HG03103 (cell line): ENCODE measurements at regions not wholly inside any gene's neighbourhood (a gene's known extent, or its start where the extent isn't known, plus 50 kb on each side); places are given as distances from the start of the nearest gene placed in this dataset.
"Not testable (repeated sequence)": the region's sequence is repeated elsewhere in the genome, so short reads cannot be mapped to it uniquely, and the experiment has no call there.

Source experiments
- ATAC-seq: cut with Tn5 transposase; IDR thresholded peaks from one replicate; pipeline ENCODE4 v1.9.1; 2021; ENCODE audit warnings: low read depth; ENCODE audit not compliant: unreplicated experiment

DNA sequence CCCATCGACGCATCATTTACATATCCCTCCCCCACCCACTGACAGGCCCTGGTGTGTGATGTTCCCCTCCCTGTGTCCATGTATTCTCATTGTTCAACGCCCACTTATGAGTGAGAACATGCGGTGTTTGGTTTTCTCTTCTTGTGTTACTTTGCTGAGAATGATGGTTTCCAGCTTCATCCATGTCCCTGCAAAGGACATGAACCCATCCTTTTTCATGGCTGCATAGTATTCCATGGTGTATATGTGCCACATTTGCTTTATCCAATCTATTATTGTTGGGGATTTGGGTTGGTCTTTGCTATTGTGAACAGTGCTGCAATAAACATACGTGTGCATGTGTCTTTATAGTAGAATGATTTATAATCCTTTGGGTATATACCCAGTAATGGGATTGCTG is 243.3 kb downstream of the TTC6 start:
- not testable (repeated sequence) for ATAC-seq

DNA sequence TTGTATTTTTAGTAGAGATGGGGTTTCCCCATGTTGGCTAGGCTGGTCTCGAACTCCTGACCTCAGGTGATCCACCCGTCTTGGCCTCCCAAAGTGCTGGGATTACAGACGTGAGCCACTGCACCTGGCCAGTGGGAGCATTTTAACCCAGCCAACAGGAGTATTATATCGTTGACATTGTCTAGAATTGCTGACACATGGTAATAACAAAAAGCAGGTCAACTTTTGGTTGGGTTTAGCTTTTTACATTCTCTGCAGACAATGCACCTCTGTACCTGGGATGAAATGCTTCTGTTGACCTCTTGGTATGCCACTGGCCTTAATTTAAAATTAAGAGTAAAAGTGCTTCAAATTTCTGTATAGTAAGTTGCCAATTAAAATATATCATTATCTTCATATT is 245.6 kb downstream of the TTC6 start:
- not testable (repeated sequence) for ATAC-seq

DNA sequence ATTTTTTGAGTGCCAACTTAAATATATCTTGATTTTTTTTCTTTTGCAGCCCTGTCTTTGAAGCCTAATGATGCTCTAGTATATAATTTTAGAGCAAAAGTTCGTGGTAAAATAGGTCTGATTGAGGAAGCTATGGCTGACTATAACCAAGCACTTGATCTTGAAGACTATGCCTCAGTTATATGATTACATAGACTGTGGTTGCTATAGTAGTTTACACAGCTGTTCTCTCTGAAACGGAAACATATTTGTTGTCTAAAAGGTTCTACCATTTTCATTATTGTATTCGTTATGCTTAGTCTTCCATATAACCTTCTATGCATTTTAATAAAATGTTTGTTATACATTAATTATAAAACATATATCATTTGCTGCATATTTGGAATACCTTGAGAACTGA is 246.7 kb downstream of the TTC6 start:
- ATAC-seq = no peak

DNA sequence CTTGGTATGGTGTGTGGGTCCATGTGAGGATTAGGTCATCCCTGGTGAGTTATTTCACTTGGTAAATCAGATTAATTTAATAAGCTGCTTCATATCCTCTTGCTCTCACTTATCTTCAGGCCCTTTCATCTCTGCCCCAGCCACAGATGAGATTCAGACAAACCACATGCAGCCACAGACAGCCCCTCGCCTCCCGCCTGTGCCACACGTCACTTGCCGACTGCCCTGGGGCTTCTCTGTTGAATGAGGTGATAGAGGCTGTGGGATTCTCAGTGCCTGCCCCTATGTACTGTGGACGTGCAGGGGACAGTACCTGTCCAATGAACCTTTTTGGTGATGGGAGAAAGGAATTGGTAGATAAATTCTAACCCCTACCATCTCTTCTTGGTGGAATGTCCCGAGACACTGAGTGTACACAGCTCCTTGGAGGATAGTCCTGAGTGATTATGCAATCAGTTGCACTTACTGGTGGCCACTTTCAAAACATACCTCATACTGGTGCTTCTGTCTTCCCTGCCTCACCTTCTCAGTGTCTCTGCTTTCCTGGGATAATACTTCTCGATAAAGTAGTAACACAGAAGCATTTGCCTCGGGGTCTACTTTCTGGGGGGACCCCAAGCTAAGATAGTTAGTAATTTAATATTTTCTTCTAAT is 248.7 kb downstream of the TTC6 start:
- ATAC-seq = no peak

DNA sequence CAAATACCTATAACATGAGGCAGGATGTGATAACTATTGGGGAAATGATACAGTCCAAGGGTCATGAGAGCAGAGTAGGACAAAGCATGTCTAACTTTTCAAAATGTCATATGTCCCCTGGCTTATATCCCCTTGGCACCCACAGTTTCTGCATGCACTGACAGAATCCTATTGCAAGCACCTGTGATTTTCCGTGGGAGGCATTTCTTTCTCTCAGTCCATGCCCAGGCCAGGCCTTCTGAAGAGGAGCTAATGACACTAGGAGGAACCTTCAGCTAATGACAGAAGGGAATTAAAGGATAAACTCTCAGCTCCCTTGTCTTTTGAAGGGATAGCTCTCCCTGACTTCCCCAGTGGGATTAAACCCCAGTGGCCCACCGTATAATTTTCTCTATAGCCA is 249.2 kb downstream of the TTC6 start:
- ATAC-seq = no peak

DNA sequence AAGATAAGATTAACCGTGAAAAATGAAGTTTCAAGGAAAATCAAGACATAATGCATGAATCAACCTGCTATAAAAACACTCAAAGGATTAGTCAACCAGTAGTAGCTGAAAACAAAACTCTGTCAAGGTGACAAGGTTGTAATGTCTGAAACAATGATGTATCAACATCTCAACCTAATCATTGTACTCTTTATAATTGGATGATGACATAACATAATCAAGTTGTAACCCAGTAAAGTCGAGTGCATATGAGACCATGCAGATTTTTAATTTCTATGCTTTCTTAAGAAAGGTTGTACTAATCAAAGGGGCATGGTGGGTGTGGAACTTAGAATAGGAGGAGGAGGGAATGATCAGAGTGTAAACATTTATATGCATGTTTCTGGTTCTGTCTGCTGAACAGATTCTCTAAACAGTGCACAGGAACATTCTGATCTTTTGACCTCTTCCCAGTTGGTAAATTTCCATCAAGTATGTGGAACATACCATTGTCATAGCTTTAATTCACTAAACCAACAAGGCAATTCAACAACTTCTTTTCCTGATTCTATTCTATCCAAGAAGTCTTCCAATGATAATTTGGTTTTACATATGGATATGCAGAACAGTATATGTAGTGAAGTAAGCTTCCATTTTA is 253.7 kb downstream of the TTC6 start:
- no peak for ATAC-seq

DNA sequence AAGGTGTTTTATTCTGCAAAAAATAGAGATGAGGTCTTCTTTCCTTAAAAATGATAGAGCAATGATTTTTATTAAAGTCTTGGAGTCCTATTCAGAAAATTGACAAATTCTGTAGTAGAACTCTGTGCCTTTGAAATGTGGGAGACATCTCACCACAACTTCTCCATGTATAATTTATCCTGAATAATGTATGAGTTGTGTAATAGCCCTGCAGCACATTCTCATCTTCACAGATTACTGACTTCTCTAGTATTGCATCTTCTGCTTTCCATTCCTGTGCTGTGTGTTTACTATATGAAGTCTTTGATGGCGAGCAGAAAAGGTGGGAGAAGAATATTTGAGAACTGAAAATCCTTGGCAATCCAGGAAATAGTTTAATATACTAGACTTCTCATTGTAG is 255.6 kb downstream of the TTC6 start:
- ATAC-seq = no peak

DNA sequence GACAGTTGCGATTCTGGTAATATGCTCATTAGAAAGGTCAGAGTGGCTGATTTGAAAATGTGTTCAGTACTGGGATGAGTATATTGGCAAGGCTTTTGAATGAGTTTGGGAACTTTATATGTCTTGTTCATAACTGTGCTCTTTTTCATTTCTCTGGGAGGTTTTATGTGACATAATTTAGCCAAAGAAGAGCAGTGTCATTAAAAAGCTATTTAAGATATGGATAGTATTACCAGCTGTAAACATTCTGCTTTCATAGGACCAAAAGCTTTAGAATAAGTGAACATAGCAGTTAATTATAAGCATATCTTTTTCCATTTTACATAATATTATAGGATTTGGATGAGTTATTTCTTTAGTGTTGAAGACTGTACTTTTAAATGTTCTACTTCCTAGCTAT is 260.4 kb downstream of the TTC6 start:
- no peak for ATAC-seq

DNA sequence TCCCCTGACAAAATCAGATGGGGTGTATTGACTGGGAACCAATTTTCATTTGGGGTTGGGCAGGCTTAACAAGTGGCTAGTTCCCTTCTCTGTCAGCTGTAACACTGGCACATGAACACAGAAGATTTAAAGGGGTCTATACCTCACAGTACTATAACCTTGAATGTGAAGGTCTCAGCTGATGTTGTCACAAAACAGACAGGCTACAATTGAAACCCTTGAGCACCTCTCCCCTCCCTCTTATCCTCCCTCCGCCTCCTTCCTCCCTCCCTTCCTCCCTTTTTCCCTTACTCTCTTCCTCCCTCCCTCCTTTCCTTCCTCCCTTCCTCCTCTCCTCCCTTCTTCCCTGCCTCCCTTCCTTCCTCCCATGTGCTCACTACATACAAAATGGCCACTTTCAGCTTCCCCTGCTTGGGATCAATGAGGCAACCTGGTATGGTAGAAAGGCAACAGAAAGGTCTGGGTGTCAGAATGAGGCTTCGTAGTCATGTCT is 262.4 kb downstream of the TTC6 start:
- no peak for ATAC-seq

DNA sequence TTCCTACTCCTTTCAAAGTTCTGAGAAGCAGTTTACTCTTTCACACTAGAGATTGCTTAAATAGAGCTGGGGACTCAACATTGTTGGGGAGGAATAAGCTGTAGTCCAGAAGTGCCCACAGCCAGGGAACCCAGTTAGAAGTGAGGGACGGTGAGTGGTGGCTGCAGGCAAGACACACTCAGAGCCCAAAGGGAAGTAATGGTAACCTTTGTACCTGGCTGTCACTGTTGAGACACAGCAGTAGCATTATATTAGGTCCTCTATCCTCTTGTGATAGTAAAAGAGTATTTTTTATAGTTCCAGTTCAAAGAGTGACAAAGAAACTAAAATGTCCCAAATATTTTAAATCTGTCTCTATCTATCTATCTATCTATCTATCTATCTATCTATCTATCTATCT is 263.3 kb downstream of the TTC6 start:
- ATAC-seq = no peak

DNA sequence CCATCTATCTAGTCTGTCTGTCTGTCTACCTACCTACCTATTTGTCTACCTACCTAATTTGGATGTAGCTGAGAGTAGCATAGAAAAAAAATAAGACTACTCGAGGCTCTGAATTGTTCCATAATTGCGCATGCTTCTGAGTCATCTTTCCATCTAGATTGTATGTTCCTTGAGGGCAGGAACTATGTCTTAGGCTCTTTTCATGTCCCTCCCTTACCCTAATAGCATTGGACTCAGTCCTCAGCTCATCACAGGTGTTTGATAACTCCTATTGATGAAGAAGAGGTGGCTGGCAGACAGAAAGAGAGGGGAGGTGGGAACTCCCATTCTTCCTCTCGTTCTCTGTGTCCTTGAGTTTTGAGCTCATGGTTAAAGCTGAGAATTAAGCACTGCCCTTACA is 263.7 kb downstream of the TTC6 start:
- no peak for ATAC-seq

DNA sequence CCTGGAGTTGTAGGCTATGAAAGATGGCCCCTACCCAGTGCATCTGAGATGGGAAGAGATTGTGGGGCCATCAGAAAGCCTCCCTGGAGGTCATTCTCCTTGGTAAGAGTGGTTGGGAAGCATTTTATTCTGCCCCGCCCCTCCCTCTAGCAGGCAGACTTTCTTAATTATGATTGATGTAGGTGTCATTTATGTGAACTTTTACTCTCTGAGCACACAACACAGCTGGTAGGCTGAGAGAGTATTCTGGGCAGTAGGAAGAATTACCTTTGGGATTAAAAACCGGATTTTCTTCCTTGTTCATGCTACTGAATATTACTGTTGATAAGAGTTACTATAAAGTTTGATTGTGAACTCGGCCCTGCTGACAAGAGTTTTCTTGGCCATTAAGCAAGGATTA is 266.8 kb downstream of the TTC6 start:
- ATAC-seq = no peak

DNA sequence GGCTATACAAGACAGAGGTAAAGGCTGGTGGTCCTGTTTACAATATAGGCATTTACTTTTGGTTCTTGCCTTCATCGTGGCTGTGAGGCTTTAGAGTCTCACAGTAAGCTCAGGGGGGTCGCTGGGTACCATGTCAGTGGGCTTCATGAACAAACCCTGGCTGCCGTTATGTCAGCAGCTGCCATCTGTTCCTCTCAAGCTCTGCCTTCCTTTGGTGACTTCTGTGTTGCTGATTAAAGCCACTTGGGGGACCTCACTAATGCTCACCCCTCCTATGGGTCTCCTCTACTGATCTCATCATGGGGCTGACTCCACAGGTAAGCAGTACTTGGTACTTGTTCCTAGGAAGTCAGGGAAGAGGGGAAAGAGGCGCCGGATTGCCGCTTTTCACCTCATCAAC is 268.7 kb downstream of the TTC6 start:
- no peak for ATAC-seq

DNA sequence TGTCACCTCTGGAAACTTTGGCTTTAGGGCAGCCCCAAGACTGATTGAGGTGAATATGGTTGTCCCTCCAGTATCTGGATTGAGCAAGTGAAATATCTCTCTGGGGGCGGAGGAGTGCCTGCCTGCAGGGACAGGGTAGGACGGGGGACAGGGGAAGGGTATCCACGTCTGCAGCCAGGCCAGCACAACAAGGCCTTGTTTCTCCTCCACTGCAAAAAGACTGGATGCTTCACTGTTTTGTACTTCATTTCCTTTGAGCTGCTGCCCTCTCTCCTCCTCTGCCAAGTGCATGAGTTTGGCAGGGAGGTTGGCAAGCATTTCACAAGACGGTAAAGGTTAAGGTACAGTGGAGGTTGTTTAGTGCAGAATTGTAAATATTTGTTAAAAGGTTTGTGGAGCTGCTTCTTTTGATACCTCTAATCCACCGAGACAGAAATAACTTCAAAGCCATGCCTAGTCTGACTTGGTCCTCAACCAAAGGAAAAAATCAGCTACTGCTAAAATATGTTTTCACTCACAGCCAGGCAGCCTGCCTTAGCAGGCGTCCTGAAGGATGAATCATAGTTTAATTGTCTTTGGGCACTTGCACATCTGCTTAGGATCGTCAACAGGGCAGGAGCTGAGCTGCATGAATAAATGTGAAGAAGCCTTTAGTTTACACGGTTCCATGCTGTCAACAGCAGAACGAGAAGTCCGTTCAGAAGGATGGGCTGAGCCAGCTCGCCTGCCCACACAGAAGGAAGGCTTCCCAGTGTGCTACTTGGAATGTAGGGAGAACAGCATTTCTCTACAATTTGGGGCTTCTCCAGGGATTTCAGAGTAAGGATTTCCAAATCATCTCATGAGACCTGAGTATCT is 269.7 kb downstream of the TTC6 start:
- ATAC-seq = no peak

DNA sequence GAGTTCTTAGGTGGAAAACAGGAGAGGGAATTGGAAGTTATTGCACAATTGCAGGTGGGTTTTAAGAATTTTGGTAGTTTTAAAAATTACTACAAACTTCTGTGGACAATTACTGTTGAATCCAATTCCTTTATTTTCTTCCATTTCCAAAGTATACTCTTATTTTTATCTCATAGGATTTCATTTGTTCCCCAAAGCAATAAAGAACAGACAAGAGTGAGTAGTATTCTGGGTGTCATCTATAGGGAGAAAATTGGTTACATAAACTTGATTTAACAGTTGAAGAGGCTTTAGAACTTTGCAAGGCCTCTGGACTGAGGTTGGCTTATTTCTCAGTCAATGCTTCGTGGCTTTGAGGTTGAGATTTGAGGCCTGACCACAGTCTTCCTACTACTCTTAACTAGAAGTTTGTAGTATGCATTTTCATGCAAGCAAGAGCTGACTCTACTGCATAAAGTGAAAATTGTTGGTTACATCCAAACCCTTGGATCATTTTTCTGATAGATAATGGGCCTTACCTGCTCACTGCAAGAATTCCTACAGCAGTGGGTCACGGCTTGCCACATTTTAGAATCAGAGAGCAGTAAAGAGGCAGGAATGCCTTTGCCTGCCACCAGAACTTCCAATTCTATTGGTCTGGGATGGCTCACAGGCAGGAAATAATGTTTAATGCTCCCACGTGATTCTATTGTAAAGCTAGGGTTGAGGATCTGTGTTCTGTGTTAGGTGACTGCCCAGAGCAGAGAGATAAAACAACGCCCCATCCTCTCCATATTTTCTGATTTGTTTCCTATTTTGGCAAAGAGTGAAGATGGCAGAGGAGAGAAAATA is 270.5 kb downstream of the TTC6 start:
- ATAC-seq = no peak

DNA sequence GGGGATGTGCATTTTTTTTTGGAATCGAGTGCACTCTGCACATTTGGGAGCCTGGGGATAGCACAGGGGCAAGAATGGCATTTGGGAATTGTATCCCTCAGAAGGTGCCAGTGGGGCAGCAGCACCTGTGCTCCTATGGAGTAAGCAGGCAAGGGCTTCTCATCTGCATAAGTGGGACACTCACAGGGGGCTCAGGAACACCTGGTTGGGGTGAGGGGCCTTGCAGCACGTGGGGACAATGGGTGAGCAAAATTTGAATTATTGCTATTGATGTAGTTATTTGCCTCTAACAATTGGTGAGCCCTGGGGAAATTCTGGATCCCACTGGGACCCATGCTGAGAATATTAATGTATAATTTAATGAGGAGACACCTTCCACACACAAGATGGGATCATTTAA is 274.2 kb downstream of the TTC6 start:
- no peak for ATAC-seq

DNA sequence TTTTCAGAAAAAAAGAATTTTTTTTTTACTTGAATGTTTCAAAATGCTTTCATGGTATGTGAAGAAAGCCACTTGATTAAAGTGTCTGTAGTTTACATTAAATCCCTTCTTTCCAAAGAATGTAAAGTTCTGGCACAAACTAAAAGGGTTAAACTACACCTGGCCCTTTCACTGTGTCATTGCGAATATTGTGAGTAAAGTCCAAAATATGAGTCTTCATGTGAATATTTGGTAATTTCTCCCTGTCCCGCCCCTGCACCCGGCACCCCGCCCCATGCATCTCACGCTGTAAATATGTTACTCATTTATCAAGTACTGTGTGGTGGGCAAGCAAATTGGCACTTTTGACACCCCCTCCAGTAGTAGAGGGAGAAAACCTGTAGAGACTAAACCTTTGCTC is 274.7 kb downstream of the TTC6 start:
- no peak for ATAC-seq

DNA sequence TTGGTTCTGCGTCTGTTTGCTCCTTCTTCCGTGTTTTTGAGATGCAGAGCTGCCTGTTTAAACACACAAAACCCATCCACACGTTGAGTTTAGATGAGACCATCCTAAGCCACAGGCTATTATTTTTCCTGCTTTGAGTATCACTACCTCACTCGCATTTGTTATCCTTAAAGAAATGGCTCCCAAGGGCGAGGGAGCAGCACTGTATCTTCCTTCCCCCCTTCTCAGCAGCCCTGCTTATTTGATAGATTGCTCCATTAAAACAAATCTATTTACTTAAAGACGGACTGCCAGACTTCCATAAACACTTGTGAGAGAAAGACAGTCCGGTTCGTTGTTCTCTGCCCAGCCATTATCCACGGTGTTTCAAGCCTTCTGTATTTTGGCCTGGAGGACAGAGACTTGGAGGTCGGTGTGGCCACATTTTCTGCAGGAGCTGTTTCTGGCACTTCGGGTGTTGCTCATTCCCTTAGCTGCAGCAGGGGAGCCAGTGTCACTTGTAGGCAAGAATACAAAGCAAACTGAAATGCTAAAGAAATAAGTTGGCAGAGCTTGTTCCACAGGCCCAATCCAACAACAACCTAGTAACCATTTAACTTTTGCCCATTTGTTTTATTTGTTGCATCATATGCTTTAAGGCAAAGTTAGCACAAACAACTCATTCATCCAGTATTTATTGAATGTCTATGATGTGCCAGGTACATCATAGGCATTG is 275.4 kb downstream of the TTC6 start:
- no peak for ATAC-seq

DNA sequence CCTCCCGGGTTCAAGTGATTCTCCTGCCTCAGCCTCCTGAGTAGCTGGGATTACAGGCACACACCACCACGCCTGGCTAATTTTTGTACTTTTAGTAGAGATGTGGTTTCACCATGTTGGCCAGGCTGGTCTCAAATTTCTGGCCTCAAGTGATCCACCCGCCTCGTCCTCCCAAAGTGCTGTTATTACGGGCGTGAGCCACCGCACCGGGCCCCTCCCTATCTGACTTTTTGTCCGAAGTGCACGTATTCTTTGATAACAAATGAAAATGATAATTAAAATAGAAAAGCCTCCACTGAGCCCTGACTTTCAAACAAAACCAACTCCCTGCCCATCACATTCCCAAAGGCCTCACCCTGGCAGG is 278.6 kb downstream of the TTC6 start:
- ATAC-seq = not testable (repeated sequence)

DNA sequence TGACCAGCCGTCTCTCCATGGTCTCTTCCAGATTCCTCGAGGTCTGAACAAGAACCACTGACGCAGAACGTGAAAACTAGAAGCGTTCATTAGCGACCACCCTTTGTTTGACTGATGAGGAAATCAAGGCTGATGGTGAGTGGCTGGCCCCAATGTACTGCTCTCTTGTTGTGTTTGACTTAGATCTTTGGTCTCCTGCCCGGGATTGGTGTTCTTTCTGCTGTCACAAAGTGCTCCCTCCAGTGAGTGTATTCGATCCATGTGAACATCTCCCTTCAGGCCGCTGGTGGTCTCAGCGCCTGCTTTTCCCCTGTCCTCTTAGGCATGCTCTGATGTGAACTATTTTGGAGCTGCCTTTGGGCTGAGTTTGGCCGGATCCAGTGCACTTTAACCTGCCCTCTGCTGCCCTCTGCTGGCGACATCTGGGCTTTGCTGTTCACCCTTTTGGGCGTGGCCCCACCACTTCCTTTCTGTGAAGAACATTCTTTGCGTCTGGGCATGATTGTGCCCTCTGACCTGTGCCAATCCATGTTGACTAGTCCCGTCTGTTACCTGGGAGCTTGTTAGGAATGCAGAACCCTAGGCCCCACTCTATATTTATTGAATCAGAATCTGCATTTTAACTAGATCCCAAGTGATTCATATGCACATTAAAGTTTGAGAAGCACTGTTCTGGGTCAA is 279.1 kb downstream of the TTC6 start:
- peak; percentile 95 for ATAC-seq
